OCI-LY1 (cell line): ENCODE measurements at regions not wholly inside any gene's neighbourhood (a gene's known extent, or its start where the extent isn't known, plus 50 kb on each side); places are given as distances from the start of the nearest gene placed in this dataset.

Experiments
- EZH2 ChIP-seq: fragments of 200-600 bp; sonication (generic), shearing (Covaris generic); IDR thresholded peaks from 2 replicates; pipeline ENCODE4 v1.8.0; 2017; ENCODE audit warnings: borderline replicate concordance, mixed run types, mild to moderate bottlenecking, antibody characterized with exemption, low read length, moderate library complexity, mixed read lengths
- TF ChIP-seq, protein P1 (sequence below): fragments of 200-600 bp; sonication (generic), shearing (Covaris generic); IDR thresholded peaks from 2 replicates; pipeline ENCODE4 v1.5.1; 2017; ENCODE audit warnings: mild to moderate bottlenecking, antibody characterized with exemption, low read length, moderate library complexity, mixed read lengths

GRCh38 chr18:30556112-30556511 lies 486.4 kb downstream of the DSC3 start:
- TF ChIP-seq, protein P1, sequence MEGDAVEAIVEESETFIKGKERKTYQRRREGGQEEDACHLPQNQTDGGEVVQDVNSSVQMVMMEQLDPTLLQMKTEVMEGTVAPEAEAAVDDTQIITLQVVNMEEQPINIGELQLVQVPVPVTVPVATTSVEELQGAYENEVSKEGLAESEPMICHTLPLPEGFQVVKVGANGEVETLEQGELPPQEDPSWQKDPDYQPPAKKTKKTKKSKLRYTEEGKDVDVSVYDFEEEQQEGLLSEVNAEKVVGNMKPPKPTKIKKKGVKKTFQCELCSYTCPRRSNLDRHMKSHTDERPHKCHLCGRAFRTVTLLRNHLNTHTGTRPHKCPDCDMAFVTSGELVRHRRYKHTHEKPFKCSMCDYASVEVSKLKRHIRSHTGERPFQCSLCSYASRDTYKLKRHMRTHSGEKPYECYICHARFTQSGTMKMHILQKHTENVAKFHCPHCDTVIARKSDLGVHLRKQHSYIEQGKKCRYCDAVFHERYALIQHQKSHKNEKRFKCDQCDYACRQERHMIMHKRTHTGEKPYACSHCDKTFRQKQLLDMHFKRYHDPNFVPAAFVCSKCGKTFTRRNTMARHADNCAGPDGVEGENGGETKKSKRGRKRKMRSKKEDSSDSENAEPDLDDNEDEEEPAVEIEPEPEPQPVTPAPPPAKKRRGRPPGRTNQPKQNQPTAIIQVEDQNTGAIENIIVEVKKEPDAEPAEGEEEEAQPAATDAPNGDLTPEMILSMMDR = no peak
- TF ChIP-seq EZH2 = no peak
